ENCODE measurements at regions not wholly inside any gene's neighbourhood (a gene's known extent, or its start where the extent isn't known, plus 50 kb on each side); places are given as distances from the start of the nearest gene placed in this dataset.

GRCh38 chr13:60662595-60662994 is 265.6 kb downstream of the TDRD3 start:
- ChIA-PET CTCF (interaction anchor here (1.7 to 1.8 kb wide), 2 partner anchors 9 to 13 kb away, joined by 4 read pairs; no protein-coding TSS in a partner anchor), RAD21 (ENCODE audit: unreplicated experiment) (interaction anchor here (0.6 to 1.5 kb wide), 2 partner anchors 146 to 596 kb away, joined by 3 read pairs; no protein-coding TSS in a partner anchor), POLR2A (no interaction called here), SMC1A (ENCODE audit: uncharacterized antibody, unreplicated experiment) (interaction anchor here (0.6 to 1.5 kb wide), 3 partner anchors 11 to 385 kb away, joined by 3 read pairs; no protein-coding TSS in a partner anchor)
- DNase-seq (ENCODE audit: low read depth, low spot score) (no peak), FAIRE-seq (no peak), ATAC-seq (peak; percentile 80)
- TF ChIP-seq SPI1 (IDR thresholded peaks at IDR 0.05; ENCODE audit: borderline replicate concordance, insufficient read depth, low read depth, low read length) (peak; percentile 90), RUNX3 (IDR thresholded peaks at IDR 0.05; ENCODE audit: low read length) (no peak), BRCA1 (IDR thresholded peaks at IDR 0.05; ENCODE audit: low read depth, low read length) (no peak), GABPA (IDR thresholded peaks at IDR 0.05; ENCODE audit: low read depth) (no peak), RCOR1 (conservative IDR thresholded peaks at IDR 0.05; ENCODE audit: low read depth, low read length) (no peak), EGR1 (IDR thresholded peaks at IDR 0.05; ENCODE audit: borderline replicate concordance in 1 of 2, low read depth in 2 of 2, low read length in 2 of 2) (no peak), SMAD5 (IDR thresholded peaks at IDR 0.05; ENCODE audit: low read depth) (no peak), IRF4 (IDR thresholded peaks at IDR 0.05; ENCODE audit: low read depth, low read length) (peak; percentile 38; the same call in 1 of the 2 replicates), YY1 (IDR thresholded peaks at IDR 0.05; ENCODE audit: low read depth, low read length) (peak; percentile 76; the same call in 1 of the 2 replicates), SUZ12 (IDR thresholded peaks at IDR 0.05; ENCODE audit: unreplicated experiment) (no peak), MEF2A (IDR thresholded peaks at IDR 0.05; ENCODE audit: insufficient read depth, low read depth, low read length) (no peak), BCL3 (IDR thresholded peaks at IDR 0.05; ENCODE audit: borderline replicate concordance, insufficient read depth, low read depth, low read length, poor library complexity, severe bottlenecking) (no peak), CHD4 (IDR thresholded peaks at IDR 0.05) (no peak), MTA2 (IDR thresholded peaks at IDR 0.05; ENCODE audit: low read depth) (peak; percentile 15; the same call in 1 of the 2 replicates), ZSCAN29 (IDR thresholded peaks at IDR 0.05) (no peak)
- intact Hi-C loops (cut with micrococcal nuclease; ENCODE audit: unreplicated experiment): no loop called here
- Histone ChIP-seq H3K9ac (ENCODE audit: control insufficient read depth, insufficient read depth, low read length) (no peak overlapping the region), H3K27ac (ENCODE audit: control insufficient read depth, insufficient read depth) (no peak overlapping the region), H4K20me1 (ENCODE audit: control insufficient read depth, insufficient read depth) (no peaks in the 10 kb centered on the region), H3K4me2 (ENCODE audit: control insufficient read depth, insufficient read depth) (no peak overlapping the region), H2AFZ (ENCODE audit: control insufficient read depth, low read depth, low read length) (no peak overlapping the region), H3K4me3 (no peak overlapping the region), H3K4me1 (ENCODE audit: control insufficient read depth, insufficient read depth, low read length) (no peaks in the 10 kb centered on the region; the same call in 1 of the 2 replicates), H3K79me2 (ENCODE audit: control insufficient read depth, insufficient read depth, low read length) (no peaks in the 10 kb centered on the region), H3K27me3 (replicated peaks in 1 of 2; ENCODE audit: control insufficient read depth in 2 of 2, insufficient read depth in 2 of 2, low read length in 1 of 2) (no peaks in the 10 kb centered on the region), H3K9me3 (replicated peaks; ENCODE audit: control insufficient read depth, insufficient read depth, low read length) (no peaks in the 10 kb centered on the region), H3K36me3 (ENCODE audit: control insufficient read depth in 2 of 2, insufficient read depth in 2 of 2, low read length in 1 of 2) (no peaks in the 10 kb centered on the region)
- 100% methylated on average over 1 of the region's 1 CpG for WGBS (ENCODE audit: insufficient coverage, insufficient replicate concordance, low lambda C conversion rate, missing lambda C conversion rate)
- BruUV-seq (replicated peaks): no TSS peak
- in situ Hi-C loops (cut with MboI): no loop called here

Measured in GM12878 (cell line).